ENCODE measurements at regions not wholly inside any gene's neighbourhood (a gene's known extent, or its start where the extent isn't known, plus 50 kb on each side); places are given as distances from the start of the nearest gene placed in this dataset.

DNA sequence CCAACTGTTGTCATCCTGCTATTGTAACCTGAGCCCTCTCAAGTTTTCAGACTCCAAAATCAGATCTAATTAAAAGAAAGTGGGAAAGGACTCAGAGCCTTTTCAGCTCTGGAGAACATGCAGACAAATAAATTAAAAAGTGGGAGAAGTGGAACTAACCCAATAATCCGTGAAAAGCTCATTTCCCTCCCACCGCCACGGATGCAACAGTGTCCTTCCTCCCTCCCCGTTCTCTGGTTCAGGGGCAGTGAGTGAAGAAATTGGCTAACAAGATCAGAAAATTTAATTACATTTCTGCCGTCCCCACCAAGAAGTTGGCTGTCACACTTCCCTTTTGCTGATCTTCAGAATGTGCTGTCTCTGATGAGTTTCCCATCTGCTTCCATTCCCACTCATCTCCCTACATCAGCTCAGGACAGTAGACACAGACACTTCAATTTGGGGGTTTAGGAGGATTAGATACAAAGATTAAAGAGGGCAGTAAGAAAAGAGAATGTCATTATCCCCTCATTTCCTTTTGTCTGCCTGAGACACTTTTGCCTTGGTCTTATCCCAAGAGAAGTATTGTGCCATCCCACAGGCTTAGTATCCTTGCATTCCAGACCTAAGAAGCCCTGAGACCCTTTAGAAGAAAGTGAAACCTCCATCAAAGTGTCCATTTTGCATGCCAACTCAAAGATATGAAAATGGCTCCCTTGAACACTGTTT lies 335.7 kb upstream of the PPP2R3A start:
- TF ChIP-seq, protein P1, sequence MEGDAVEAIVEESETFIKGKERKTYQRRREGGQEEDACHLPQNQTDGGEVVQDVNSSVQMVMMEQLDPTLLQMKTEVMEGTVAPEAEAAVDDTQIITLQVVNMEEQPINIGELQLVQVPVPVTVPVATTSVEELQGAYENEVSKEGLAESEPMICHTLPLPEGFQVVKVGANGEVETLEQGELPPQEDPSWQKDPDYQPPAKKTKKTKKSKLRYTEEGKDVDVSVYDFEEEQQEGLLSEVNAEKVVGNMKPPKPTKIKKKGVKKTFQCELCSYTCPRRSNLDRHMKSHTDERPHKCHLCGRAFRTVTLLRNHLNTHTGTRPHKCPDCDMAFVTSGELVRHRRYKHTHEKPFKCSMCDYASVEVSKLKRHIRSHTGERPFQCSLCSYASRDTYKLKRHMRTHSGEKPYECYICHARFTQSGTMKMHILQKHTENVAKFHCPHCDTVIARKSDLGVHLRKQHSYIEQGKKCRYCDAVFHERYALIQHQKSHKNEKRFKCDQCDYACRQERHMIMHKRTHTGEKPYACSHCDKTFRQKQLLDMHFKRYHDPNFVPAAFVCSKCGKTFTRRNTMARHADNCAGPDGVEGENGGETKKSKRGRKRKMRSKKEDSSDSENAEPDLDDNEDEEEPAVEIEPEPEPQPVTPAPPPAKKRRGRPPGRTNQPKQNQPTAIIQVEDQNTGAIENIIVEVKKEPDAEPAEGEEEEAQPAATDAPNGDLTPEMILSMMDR (conservative IDR thresholded peaks at IDR 0.05; ENCODE audit: low read length) = no peak
- no peak for TF ChIP-seq EZH2phosphoT487 (IDR thresholded peaks at IDR 0.05; ENCODE audit: borderline replicate concordance)

All from Loucy (cell line).